ENCODE measurements at regions not wholly inside any gene's neighbourhood (a gene's known extent, or its start where the extent isn't known, plus 50 kb on each side); places are given as distances from the start of the nearest gene placed in this dataset.

GRCh38 chr6:19329078-19329477 is 508.1 kb upstream of the ID4 start:
- no peaks in the 10 kb centered on the region for H3K27me3 ChIP-seq (ENCODE audit: insufficient read depth)
- H3F3A ChIP-seq (replicated peaks; ENCODE audit: insufficient read depth): no peaks in the 10 kb centered on the region
- H2AFZ ChIP-seq (ENCODE audit: low read depth): no peak overlapping the region
- no peak overlapping the region for H3K27ac ChIP-seq (ENCODE audit: low read depth in 2 of 2, low read length in 1 of 2)
- no peaks in the 10 kb centered on the region for H4K20me1 ChIP-seq (ENCODE audit: insufficient read depth)
- no peaks in the 10 kb centered on the region; a peak in 1 of 4 replicates for H3K4me1 ChIP-seq (ENCODE audit: control insufficient read depth in 1 of 2, insufficient read depth in 2 of 2, low read depth in 1 of 2, low read length in 1 of 2)
- H3K79me2 ChIP-seq (ENCODE audit: insufficient read depth): no peaks in the 10 kb centered on the region
- H3K36me3 ChIP-seq (replicated peaks in 1 of 2; ENCODE audit: control insufficient read depth in 1 of 2, insufficient read depth in 2 of 2, low read length in 1 of 2): no peaks in the 10 kb centered on the region
- H3K9me3 ChIP-seq: no peaks in the 10 kb centered on the region
- 11% methylated on average over 4 of the region's 4 CpGs for WGBS (ENCODE audit: low lambda C conversion rate)
- TF ChIP-seq MAX (IDR thresholded peaks at IDR 0.05; ENCODE audit: low read depth) (no peak), TCF12 (IDR thresholded peaks at IDR 0.05) (no peak), CTCF (IDR thresholded peaks at IDR 0.05) (no peak), SIN3A (IDR thresholded peaks at IDR 0.05; ENCODE audit: borderline replicate concordance, low read depth, low read length) (no peak), GATA2 (CRISPR knock-in tag; IDR thresholded peaks at IDR 0.05) (no peak), PBX3 (IDR thresholded peaks at IDR 0.05) (no peak), FOXM1 (IDR thresholded peaks at IDR 0.05; ENCODE audit: low read depth) (no peak), RFX5 (IDR thresholded peaks at IDR 0.05; ENCODE audit: low read length) (no peak), USF2 (IDR thresholded peaks at IDR 0.05; ENCODE audit: borderline replicate concordance, low read depth, low read length) (no peak), NFIC (IDR thresholded peaks at IDR 0.05; ENCODE audit: borderline replicate concordance) (no peak), EP300 (IDR thresholded peaks at IDR 0.05; ENCODE audit: borderline replicate concordance in 1 of 2, low read depth in 1 of 2, low read length in 1 of 2) (no peak)
- no peak overlapping the region for H3K4me2 ChIP-seq
- ChIA-PET CTCF (no interaction called here), POLR2A (no interaction called here)
- no peak overlapping the region for H3K4me3 ChIP-seq (ENCODE audit: low read depth in 2 of 2, low read length in 1 of 2)
- DNase-seq: no peak
- no peaks in the 10 kb centered on the region for H3K9me2 ChIP-seq
- no peak overlapping the region for H3K9ac ChIP-seq

- Histone ChIP-seq H4K20me1 (ENCODE audit: insufficient read depth) (no peaks in the 10 kb centered on the region), H2AFZ (ENCODE audit: low read depth) (no peak overlapping the region), H3K9ac (no peak overlapping the region), H3K4me1 (ENCODE audit: control insufficient read depth in 1 of 2, insufficient read depth in 2 of 2, low read depth in 1 of 2, low read length in 1 of 2) (no peaks in the 10 kb centered on the region; a peak in 1 of 4 replicates), H3K9me2 (no peaks in the 10 kb centered on the region), H3K36me3 (replicated peaks in 1 of 2; ENCODE audit: control insufficient read depth in 1 of 2, insufficient read depth in 2 of 2, low read length in 1 of 2) (no peaks in the 10 kb centered on the region), H3K4me3 (ENCODE audit: low read depth in 2 of 2, low read length in 1 of 2) (no peak overlapping the region), H3K79me2 (ENCODE audit: insufficient read depth) (no peaks in the 10 kb centered on the region), H3K9me3 (no peaks in the 10 kb centered on the region), H3K4me2 (no peak overlapping the region), H3F3A (replicated peaks; ENCODE audit: insufficient read depth) (no peaks in the 10 kb centered on the region), H3K27me3 (ENCODE audit: insufficient read depth) (no peaks in the 10 kb centered on the region), H3K27ac (ENCODE audit: low read depth in 2 of 2, low read length in 1 of 2) (no peak overlapping the region)
- WGBS (ENCODE audit: low lambda C conversion rate): 7% methylated on average over 3 of the region's 3 CpGs
- DNase-seq: no peak
- ChIA-PET CTCF (no interaction called here), POLR2A (no interaction called here)
- no peak for TF ChIP-seq RAD21 (IDR thresholded peaks at IDR 0.05; ENCODE audit: low read length)
- TF ChIP-seq FOSL2 (IDR thresholded peaks at IDR 0.05; ENCODE audit: borderline replicate concordance, low read depth): no peak
- no peak for TF ChIP-seq TEAD4 (IDR thresholded peaks at IDR 0.05; ENCODE audit: borderline replicate concordance, insufficient read depth)
- TF ChIP-seq CTCF (IDR thresholded peaks at IDR 0.05): no peak
- no peak for TF ChIP-seq EZH2phosphoT487 (IDR thresholded peaks at IDR 0.05; ENCODE audit: borderline replicate concordance, low read depth)
- no peak for TF ChIP-seq PBX3 (IDR thresholded peaks at IDR 0.05)
- no peak for TF ChIP-seq SMC3 (IDR thresholded peaks at IDR 0.05; ENCODE audit: low read depth, low read length)
- TF ChIP-seq NRF1 (IDR thresholded peaks at IDR 0.05; ENCODE audit: low read depth, low read length): no peak
- TF ChIP-seq POLR2AphosphoS5 (IDR thresholded peaks at IDR 0.05; ENCODE audit: low read depth, low read length): no peak
- no peak for TF ChIP-seq ELF1 (IDR thresholded peaks at IDR 0.05)
- no peak for TF ChIP-seq MAX (IDR thresholded peaks at IDR 0.05; ENCODE audit: low read depth)
- no peak for TF ChIP-seq USF2 (IDR thresholded peaks at IDR 0.05; ENCODE audit: borderline replicate concordance, low read depth, low read length)
Measured at GRCh38 chr6:19331089-19331488, 506.1 kb upstream of the ID4 start.
